GM21737 (cell line): ENCODE measurements at regions not wholly inside any gene's neighbourhood (a gene's known extent, or its start where the extent isn't known, plus 50 kb on each side); places are given as distances from the start of the nearest gene placed in this dataset.
A peak's percentile ranks its signal among the peaks of the same experiment; 100 is the strongest.
"Not testable (repeated sequence)": the region's sequence is repeated elsewhere in the genome, so short reads cannot be mapped to it uniquely, and the experiment has no call there.

Experiments used
- ATAC-seq: cut with Tn5 transposase; IDR thresholded peaks from one replicate; pipeline ENCODE4 v1.9.1; 2021; ENCODE audit warnings: mild to moderate bottlenecking, moderate library complexity; ENCODE audit not compliant: unreplicated experiment

DNA sequence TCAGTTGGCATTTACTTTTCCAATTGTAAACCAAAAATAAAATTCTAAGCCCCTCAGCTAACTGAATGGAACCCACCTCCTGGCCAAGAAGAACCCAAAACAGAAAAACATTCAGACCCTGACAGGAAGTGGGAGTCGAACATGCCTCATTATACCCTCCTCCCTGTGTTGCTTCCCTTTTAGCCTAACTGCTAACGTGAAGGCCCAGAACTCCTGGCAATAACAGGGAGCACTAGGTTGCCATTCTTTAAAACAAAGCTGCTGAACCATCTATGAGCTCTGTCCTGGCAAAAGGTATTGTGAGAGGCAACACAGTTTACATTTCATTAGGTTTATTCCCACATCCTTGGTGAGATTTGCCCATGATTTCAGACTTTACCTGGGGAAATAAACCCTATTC, 481.4 kb downstream of the CHSY3 start:
- no peak for ATAC-seq

DNA sequence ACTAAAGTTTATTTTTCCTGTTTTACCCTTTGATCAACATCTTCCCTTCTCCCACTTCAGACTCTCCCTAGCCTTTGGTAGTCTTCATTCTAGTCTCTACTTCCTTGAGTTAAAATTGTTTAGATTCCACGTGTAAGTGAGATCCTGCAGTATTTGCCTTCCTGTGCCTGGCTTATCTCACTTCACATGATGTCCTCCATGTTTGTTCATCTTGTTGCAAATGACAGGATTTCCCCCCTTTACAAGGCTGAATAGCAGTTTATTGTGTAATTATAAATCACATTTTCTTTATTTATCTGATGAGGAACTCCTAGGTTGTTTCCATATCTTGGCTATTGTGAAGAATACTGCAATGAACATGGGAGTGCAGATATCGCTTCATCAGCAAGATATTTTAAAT, 461.7 kb downstream of the CHSY3 start:
- ATAC-seq = no peak

DNA sequence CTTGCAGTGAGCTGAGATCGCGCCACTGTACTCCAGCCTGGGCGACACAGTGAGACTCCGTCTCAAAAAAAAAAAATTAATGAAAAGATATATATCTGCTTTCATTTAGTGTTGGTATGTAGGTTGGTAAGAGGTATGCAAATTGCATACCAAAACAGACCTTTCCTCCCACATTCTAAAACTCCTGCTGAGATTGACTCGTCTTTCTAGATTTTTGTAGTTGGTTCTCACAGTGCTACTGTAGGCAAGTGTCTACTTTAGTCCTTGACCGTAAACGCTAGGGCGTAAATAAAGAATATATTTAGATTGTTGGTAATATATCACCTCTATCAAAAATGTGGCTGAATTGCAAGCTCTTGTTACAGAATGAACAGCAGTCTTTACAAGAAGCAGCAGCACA, 445.9 kb downstream of the CHSY3 start:
- ATAC-seq = no peak

- no peak for ATAC-seq
Measured at GRCh38 chr5:130337179-130337888, 433.1 kb downstream of the CHSY3 start.

DNA sequence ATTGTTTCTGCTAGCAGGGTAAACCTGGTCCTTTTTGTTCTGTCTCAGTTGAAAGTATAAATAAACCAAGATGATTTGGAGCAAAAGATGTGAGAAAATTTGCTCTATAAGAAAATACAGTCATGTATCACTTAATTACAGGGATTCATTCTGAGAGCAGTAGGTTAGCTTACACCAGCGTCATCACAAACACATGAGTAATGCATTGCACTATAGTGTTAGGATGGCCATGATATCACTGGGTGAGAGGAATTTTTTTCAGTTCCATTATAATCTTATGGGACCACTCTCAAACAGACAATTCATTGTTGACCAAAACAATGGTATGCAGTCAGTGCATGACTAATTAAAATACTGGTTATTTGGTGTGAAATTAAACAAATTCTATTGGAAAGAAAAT, 430.9 kb downstream of the CHSY3 start:
- no peak for ATAC-seq

DNA sequence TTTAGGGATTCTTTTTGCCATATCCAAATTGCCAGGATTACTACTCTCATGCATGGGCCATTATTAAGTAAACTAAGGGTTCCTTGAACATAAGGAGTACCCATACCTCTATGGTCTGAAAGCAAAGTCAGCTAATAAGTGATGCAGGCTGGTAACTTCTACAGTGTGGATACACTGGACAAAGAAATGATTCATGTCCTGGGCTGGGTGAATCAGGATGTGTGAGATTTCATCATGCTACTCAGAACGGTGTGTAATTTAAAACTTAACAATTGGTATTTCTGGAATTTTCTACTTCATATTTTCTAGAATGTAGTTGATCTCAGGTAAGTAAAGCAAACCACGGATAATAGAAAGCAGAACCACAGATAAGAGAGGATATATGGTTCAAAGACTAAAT, 428.8 kb downstream of the CHSY3 start:
- ATAC-seq = no peak

DNA sequence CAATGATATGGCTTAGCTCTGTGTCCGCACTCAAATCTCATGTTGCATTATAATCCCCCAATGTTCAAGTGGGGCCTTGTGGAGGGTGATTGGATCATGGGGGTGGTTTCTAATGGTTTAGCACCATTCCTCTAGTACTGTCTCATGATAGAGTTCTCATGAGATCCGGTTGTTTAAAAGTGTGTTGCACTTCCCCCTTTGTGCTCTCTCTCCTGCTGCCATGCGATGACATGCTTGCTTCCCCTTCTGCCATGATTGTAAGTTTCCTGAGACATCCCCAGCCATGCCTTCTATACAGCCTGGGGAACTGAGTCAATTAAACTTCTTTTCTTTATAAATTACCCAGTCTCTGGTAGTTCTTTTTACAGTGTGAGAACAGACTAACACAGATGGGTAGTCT, 427.1 kb downstream of the CHSY3 start:
- no peak for ATAC-seq

DNA sequence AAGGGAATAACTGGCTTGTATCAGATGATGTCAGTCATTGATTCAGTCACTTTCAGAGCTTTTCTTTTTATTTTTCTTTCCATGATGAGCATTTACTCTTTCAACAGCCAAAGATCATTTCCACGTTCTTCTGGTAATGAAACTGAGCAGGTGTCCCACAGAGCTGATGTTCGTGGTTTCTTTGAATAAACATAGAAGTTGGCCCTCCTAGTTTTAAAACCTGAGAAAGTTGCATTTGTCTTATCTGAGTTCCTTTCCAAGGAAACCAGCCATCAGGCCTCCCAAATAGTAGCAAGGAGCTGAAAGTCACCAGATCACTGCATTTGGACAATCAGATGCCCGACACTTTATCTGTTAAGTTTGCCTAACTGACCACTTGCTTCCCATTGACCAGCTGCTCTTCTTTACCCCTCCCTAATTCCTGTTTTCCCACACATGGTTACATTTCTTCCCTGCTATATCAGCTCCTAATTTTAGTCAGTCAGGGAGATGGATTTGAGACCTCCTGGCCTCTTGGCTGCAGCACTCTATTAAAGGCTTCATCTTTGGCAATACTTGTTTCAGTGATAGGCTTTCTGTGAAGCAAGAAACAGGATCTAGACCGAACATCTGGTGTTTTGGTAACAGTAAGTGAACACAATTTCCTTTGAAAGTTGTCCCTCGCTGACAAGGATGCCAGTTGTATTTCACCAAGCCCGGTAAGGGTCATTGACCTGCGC, 420.8 kb downstream of the CHSY3 start:
- ATAC-seq = no peak

DNA sequence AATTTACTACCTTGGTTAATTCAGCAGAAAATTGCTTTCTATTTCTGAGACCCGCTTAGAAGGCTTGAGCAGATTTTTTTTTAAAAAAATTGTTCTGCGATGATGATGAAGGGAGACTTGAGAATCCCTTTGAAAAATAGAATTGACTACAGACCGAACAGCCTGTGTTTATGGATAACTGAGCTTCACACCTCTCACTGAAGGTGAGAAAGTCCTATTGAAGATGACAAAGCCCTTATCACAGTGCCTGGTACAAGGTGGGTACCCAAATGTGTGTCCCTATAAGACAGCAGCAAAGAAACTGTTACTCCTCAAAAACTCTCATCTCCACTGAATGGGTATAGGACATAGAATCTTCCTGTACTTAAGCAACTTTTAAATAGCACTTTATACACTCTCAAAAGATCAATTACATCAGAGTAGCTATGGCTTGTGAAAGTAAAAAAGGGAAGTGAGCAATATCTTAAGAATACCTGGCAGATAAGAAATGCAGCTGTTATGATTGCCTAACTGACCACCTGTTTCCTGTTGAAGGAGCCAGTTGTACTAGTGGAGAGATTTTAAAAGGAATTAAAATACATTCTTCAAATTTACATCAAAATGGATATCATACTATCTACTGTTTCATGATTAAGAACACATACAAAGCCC, 419.7 kb downstream of the CHSY3 start:
- ATAC-seq = peak; percentile 100

DNA sequence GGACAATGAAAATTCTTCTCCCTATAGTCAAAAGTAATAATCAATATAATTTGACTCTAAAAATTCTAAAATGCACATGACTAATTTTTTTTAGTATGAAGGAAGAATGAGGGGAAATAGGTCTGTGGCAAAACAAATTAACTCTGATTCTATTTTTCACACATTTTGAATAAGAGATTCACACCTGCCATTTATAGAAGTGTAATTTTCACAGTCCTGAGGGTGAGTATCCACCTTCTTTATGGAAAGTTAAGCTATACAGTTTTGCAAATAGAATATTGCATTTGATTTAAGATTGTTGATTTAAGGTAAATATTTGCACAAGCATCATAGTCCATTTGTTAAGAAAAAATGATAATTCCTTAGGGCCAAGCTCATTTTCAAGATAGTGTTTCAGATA, 417.7 kb downstream of the CHSY3 start:
- ATAC-seq = no peak

DNA sequence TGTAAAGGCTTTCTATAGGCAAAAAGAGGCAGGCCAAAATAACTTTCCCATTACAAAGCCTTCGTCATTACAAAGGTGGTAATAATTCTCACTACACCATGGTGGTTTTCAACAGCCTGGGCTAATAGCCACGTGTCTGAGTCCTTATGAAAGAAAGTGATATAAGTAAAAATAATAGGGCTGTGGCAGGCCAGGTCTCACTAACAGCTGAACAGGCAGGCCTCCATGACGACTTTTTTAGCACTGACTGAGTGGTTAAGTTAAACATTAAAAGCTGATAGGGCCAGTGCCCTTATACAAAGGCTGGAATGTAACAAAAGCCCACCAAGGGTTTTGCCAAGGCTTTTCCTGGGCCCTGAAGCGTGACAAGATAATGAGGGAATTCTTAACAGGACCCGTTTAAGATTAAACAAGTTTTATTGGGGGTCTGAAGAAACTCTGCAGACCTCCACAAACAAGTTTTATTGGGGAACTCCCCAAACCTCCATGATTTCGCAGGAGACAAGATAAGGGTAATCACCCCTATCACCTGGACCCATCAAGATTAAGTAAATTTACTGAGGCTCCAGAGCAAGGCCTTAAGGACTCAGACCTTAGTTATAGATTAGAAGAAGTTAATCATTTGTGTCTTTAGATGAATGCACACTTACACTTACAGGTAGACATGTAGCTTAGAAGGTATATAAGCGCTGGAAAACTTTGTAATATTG, 412.9 kb downstream of the CHSY3 start:
- no peak for ATAC-seq

GRCh38 chr5:130295235-130295634, 391.0 kb downstream of the CHSY3 start:
- no peak for ATAC-seq

GRCh38 chr5:130294798-130295197, 390.5 kb downstream of the CHSY3 start:
- ATAC-seq = not testable (repeated sequence)

DNA sequence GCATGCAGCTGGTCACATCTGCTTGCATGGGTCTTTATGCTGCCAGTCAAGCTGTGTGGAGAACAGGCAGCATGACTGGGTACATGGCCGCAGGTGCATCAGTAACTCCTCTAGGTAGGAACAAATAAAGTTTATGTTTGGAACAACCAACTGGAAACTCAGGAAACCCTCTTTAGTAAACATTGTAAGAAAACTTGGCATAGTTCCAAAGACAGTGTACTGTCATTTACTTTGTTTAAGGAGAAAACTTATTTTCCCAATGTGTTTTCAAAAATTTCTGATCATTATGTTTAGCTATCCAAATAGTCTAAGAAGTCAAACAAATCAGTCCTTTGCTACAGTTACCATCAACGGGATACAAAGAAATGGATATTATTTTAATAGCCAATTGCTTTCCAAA, 386.0 kb downstream of the CHSY3 start:
- ATAC-seq = no peak

DNA sequence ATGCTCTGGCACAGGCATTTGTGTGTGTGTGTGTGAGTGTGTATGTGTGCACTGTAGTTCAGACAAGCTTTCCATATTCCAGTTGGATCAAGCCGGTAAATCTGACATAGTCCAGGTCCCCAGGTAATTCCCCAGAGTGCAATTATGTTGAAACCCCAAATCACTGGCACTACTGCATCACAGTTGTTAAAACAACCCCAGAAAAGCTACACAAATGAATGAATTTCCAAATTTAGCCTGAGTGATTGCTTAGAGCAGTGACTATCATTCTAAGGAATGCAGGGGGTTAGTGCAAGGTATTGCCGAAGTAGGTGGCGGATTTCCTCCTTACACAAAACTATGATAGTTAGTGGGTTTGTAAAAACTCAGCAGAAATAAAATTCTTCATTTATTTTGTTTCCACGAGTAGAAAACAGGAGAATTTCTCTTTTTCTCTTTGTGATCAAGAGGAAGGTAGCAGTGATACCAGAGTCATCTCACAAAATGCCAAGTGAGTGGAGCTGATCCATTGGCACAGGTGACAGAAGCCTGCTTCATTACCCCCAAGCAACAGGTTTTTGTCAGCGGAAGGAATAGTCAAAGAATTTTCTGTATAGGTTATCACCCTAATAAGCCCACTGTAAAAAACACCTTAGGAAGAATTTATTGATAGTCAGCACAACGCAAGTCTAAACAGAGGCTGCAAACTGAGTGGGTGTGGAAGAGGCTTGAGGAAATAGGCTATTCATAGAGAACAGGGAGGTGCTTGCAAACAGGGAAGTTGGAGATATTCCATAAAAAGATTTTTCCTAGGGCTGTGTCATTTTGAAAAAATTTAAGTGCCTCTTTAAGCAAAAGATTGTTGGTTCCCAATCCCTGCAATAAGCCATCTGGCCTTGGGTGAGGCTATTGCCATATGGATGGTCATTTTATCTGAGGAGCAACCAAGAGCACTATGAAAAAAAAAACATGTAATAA, 385.1 kb downstream of the CHSY3 start:
- ATAC-seq = no peak

DNA sequence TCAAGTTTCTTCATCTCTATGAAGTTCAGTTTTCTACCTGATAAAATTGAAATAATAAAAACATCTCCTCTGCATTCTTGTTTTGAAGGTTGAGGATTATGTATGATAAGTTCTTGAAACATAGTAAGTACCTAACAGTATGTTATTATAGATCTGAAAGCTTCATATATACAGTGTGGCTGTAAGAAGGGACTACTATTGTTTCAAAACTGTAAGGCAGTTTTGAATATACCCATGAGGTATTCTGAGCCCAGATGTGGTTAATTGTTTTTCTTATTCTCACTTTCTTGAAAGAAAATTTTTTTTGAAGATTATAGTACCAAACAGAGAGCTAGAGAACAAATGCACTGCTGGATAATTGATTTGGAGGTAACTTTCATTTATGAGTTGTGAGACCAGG, 383.2 kb downstream of the CHSY3 start:
- no peak for ATAC-seq

DNA sequence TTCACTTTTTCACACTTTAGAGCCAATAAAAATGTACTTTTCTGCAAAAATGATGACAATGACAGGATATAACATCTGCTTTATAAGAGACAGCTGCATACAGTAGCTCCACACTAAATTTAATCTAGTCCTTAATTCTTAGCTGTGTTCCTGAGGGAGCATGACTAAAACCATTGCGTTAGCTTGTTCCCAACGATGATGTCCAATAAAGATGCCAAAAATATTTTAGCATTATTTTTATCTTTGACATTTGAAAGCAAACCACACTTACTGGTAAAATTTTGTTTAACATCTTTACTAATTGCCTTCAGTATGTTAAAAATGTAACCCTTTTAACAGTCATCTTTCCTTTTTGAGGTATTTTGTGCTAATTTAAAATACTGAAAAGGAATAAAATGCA, 382.7 kb downstream of the CHSY3 start:
- no peak for ATAC-seq

- no peak for ATAC-seq
Measured at GRCh38 chr5:130282049-130282448, 377.8 kb downstream of the CHSY3 start.

- no peak for ATAC-seq
Measured at GRCh38 chr5:130280528-130281217, 376.4 kb downstream of the CHSY3 start.

DNA sequence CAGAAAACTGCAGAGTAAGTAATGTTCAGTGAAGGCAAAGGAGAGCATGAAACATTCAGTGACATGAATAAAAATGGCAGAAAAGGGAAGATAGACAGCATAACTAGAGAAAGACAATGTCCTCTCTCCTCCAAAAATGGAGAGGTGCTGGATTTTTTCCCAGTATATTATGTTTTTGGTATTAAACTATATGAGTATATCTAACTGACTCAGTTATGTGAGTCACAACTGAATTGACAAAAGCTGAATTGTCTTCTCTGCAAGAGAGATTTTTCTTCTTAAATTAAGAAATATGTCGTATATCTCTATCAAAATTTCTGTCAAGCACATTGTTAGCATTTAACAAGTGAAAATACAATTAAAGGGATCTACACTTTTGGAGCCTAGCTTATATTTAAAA, 375.1 kb downstream of the CHSY3 start:
- ATAC-seq = no peak
